ENCODE measurements at regions not wholly inside any gene's neighbourhood (a gene's known extent, or its start where the extent isn't known, plus 50 kb on each side); places are given as distances from the start of the nearest gene placed in this dataset.

GRCh38 chr9:22288661-22289060, 158.0 kb upstream of the DMRTA1 start:
- no peak overlapping the region for H3K27ac ChIP-seq
- TF ChIP-seq, protein P1, sequence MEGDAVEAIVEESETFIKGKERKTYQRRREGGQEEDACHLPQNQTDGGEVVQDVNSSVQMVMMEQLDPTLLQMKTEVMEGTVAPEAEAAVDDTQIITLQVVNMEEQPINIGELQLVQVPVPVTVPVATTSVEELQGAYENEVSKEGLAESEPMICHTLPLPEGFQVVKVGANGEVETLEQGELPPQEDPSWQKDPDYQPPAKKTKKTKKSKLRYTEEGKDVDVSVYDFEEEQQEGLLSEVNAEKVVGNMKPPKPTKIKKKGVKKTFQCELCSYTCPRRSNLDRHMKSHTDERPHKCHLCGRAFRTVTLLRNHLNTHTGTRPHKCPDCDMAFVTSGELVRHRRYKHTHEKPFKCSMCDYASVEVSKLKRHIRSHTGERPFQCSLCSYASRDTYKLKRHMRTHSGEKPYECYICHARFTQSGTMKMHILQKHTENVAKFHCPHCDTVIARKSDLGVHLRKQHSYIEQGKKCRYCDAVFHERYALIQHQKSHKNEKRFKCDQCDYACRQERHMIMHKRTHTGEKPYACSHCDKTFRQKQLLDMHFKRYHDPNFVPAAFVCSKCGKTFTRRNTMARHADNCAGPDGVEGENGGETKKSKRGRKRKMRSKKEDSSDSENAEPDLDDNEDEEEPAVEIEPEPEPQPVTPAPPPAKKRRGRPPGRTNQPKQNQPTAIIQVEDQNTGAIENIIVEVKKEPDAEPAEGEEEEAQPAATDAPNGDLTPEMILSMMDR (IDR thresholded peaks at IDR 0.05): no peak
- no peak for TF ChIP-seq ZFX (IDR thresholded peaks at IDR 0.05; ENCODE audit: borderline replicate concordance)

- H3K27ac ChIP-seq: no peak overlapping the region
- TF ChIP-seq, protein P1 (IDR thresholded peaks at IDR 0.05): peak; percentile 88
- no peak for TF ChIP-seq ZFX (IDR thresholded peaks at IDR 0.05; ENCODE audit: borderline replicate concordance)
Observed at GRCh38 chr9:22307013-22307711, 139.5 kb upstream of the DMRTA1 start.

DNA sequence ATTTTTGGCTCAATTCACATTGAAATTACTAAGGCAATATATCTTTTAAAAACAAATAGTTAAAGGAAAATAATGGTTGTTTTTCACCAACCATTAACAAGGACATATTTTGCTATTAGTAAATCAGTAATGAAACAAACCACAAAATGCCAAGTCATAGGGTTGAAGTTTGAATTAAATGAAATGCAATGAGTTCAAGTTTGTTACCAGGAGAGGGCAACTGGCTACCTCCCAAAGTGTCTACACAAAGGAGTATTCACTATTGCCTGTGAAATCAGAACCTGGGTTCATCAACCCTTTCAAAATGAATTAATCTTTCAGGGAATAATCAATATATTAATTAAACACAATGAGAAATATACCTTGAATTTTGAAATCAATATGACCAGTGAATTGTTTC, 138.4 kb upstream of the DMRTA1 start:
- no peak overlapping the region for H3K27ac ChIP-seq
- TF ChIP-seq ZFX (IDR thresholded peaks at IDR 0.05; ENCODE audit: borderline replicate concordance): no peak
- TF ChIP-seq, protein P1 (IDR thresholded peaks at IDR 0.05): no peak

- TF ChIP-seq, protein P1 (IDR thresholded peaks at IDR 0.05): no peak
- no peak overlapping the region for H3K27ac ChIP-seq
Observed at GRCh38 chr9:22316645-22317044, 130.0 kb upstream of the DMRTA1 start.

- TF ChIP-seq, protein P1 (IDR thresholded peaks at IDR 0.05): no peak
- no peak for TF ChIP-seq ZFX (IDR thresholded peaks at IDR 0.05; ENCODE audit: borderline replicate concordance)
- H3K27ac ChIP-seq: no peak overlapping the region
Observed at GRCh38 chr9:22331533-22331932, 115.1 kb upstream of the DMRTA1 start.

DNA sequence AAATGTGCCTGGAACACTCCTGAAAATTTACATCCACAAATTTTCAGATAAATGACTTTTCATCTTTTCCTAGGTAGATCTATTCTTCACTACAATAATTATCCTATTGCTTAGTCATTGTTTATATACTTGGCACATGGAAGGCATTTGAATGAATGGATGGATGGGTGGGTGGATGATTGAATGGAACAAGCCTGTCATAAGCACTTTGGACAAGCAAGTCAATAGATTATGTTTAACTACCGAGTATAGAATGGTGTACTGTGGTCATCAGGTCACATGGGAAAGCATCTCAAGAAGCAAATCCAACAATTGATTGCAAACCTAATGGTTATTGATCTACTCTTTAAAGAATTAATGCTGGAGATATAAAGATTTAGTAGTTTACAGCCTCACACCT, 114.4 kb upstream of the DMRTA1 start:
- TF ChIP-seq, protein P1 (IDR thresholded peaks at IDR 0.05): no peak
- no peak for TF ChIP-seq ZFX (IDR thresholded peaks at IDR 0.05; ENCODE audit: borderline replicate concordance)
- H3K27ac ChIP-seq: no peak overlapping the region

DNA sequence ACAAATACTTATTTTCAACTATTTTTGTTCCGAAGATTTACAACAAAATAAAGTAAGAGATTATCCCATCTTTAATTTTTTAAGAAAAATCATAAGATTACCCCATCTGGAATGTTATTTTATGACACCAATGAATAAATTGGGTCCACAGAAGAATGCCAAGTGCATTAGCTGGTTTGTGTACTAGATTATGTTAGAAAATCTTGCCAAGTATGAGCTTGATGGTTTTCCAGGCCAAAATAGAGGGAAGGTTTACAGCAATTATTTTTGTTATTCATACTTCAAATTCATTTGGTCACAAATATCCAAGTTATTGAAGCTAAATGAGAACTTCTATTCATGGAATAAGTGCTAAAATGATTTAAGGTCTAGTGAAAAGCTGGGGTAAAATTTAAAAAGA, 109.4 kb upstream of the DMRTA1 start:
- TF ChIP-seq, protein P1 (IDR thresholded peaks at IDR 0.05): no peak
- no peak overlapping the region for H3K27ac ChIP-seq

Measured in 22Rv1 (cell line).